ENCODE measurements at regions not wholly inside any gene's neighbourhood (a gene's known extent, or its start where the extent isn't known, plus 50 kb on each side); places are given as distances from the start of the nearest gene placed in this dataset.

GRCh38 chr1:164466001-164466421 lies 93.0 kb upstream of the PBX1 start:
- no peak for TF ChIP-seq NFIC (IDR thresholded peaks at IDR 0.05)
- TF ChIP-seq USF1 (IDR thresholded peaks at IDR 0.05): no peak
- TF ChIP-seq EP300 (IDR thresholded peaks at IDR 0.05; ENCODE audit: borderline replicate concordance): peak; percentile 20; the same call in 1 of the 2 replicates
- TF ChIP-seq TEAD4 (IDR thresholded peaks at IDR 0.05): 0 out of 2 replicates have a peak, but pooled peaks have one; percentile 20
- no peak for TF ChIP-seq CEBPB (IDR thresholded peaks at IDR 0.05)
- no peak for TF ChIP-seq MAX (IDR thresholded peaks at IDR 0.05)

- TF ChIP-seq TAF1 (IDR thresholded peaks at IDR 0.05; ENCODE audit: low read depth) (no peak), USF1 (IDR thresholded peaks at IDR 0.05) (no peak), CREB1 (IDR thresholded peaks at IDR 0.05; ENCODE audit: low read depth) (no peak), FOXM1 (IDR thresholded peaks at IDR 0.05; ENCODE audit: borderline replicate concordance, low read depth) (no peak), TCF12 (IDR thresholded peaks at IDR 0.05; ENCODE audit: low read depth) (no peak)
Observed at GRCh38 chr1:164466429-164466828, 92.6 kb upstream of the PBX1 start.

- TF ChIP-seq EGR1 (IDR thresholded peaks at IDR 0.05) (no peak), ZBTB7A (IDR thresholded peaks at IDR 0.05; ENCODE audit: low read depth) (no peak), TEAD4 (IDR thresholded peaks at IDR 0.05) (no peak), YY1 (IDR thresholded peaks at IDR 0.05; ENCODE audit: low read depth) (no peak), REST (IDR thresholded peaks at IDR 0.05; ENCODE audit: low read depth) (no peak), CEBPB (IDR thresholded peaks at IDR 0.05) (no peak), CREB1 (IDR thresholded peaks at IDR 0.05; ENCODE audit: low read depth) (no peak)
Observed at GRCh38 chr1:164470996-164471395, 88.0 kb upstream of the PBX1 start.

- no peak for TF ChIP-seq CEBPB (IDR thresholded peaks at IDR 0.05)
- TF ChIP-seq ZBTB7A (IDR thresholded peaks at IDR 0.05; ENCODE audit: low read depth): no peak
- no peak for TF ChIP-seq CREB1 (IDR thresholded peaks at IDR 0.05; ENCODE audit: low read depth)
- TF ChIP-seq TCF12 (IDR thresholded peaks at IDR 0.05; ENCODE audit: low read depth): no peak
- TF ChIP-seq TEAD4 (IDR thresholded peaks at IDR 0.05): no peak
- no peak for TF ChIP-seq RAD21 (IDR thresholded peaks at IDR 0.05; ENCODE audit: low read depth)
- TF ChIP-seq EGR1 (IDR thresholded peaks at IDR 0.05): no peak
- TF ChIP-seq USF1 (IDR thresholded peaks at IDR 0.05): no peak
- no peak for TF ChIP-seq TAF1 (IDR thresholded peaks at IDR 0.05; ENCODE audit: low read depth)
- no peak for TF ChIP-seq NFIC (IDR thresholded peaks at IDR 0.05)
- no peak for TF ChIP-seq YY1 (IDR thresholded peaks at IDR 0.05; ENCODE audit: low read depth)
- TF ChIP-seq FOXM1 (IDR thresholded peaks at IDR 0.05; ENCODE audit: borderline replicate concordance, low read depth): no peak
- TF ChIP-seq MAX (IDR thresholded peaks at IDR 0.05): no peak
- TF ChIP-seq EP300 (IDR thresholded peaks at IDR 0.05; ENCODE audit: borderline replicate concordance): no peak
- TF ChIP-seq REST (IDR thresholded peaks at IDR 0.05; ENCODE audit: low read depth): no peak
Observed at GRCh38 chr1:164472841-164473240, 86.1 kb upstream of the PBX1 start.

GRCh38 chr1:164473544-164473943 lies 85.4 kb upstream of the PBX1 start:
- no peak for TF ChIP-seq TAF1 (IDR thresholded peaks at IDR 0.05; ENCODE audit: low read depth)
- TF ChIP-seq CEBPB (IDR thresholded peaks at IDR 0.05): no peak
- TF ChIP-seq ZBTB7A (IDR thresholded peaks at IDR 0.05; ENCODE audit: low read depth): no peak
- TF ChIP-seq REST (IDR thresholded peaks at IDR 0.05; ENCODE audit: low read depth): no peak
- TF ChIP-seq TEAD4 (IDR thresholded peaks at IDR 0.05): no peak
- TF ChIP-seq MAX (IDR thresholded peaks at IDR 0.05): no peak
- no peak for TF ChIP-seq NFIC (IDR thresholded peaks at IDR 0.05)
- TF ChIP-seq CREB1 (IDR thresholded peaks at IDR 0.05; ENCODE audit: low read depth): no peak
